GM12875 (cell line): ENCODE measurements at regions not wholly inside any gene's neighbourhood (a gene's known extent, or its start where the extent isn't known, plus 50 kb on each side); places are given as distances from the start of the nearest gene placed in this dataset.

ENCODE experiments used
- H3K4me3 ChIP-seq: one replicate; pipeline ENCODE4 v1.5.1; 2011; ENCODE audit warnings: low read depth, low read length, control low read depth
- CTCF ChIP-seq: IDR thresholded peaks from 2 replicates; pipeline ENCODE4 v1.5.1; 2011; ENCODE audit warnings: low read depth, mild to moderate bottlenecking, control low read depth, inconsistent platforms, low read length, moderate library complexity, borderline replicate concordance; ENCODE audit not compliant: insufficient read depth

GRCh38 chr4:179867300-179867878 lies 2375.8 kb upstream of the TENM3 start:
- TF ChIP-seq CTCF, result peak; percentile 87
- no peak overlapping the region for H3K4me3 ChIP-seq

- no peak overlapping the region for H3K4me3 ChIP-seq
- TF ChIP-seq CTCF, result no peak
Measured at GRCh38 chr4:179871726-179872125, 2371.5 kb upstream of the TENM3 start.

- H3K4me3 ChIP-seq, result no peak overlapping the region
- no peak for TF ChIP-seq CTCF
Measured at GRCh38 chr4:179872755-179873154, 2370.4 kb upstream of the TENM3 start.

GRCh38 chr4:179880756-179881155 lies 2362.4 kb upstream of the TENM3 start:
- no peak overlapping the region for H3K4me3 ChIP-seq
- TF ChIP-seq CTCF, result no peak

GRCh38 chr4:179894066-179894778 lies 2349.0 kb upstream of the TENM3 start:
- no peak for TF ChIP-seq CTCF
- no peak overlapping the region for H3K4me3 ChIP-seq

- TF ChIP-seq CTCF, result no peak
- H3K4me3 ChIP-seq, result no peak overlapping the region
Measured at GRCh38 chr4:179919587-179919986, 2323.6 kb upstream of the TENM3 start.

- H3K4me3 ChIP-seq, result no peak overlapping the region
- TF ChIP-seq CTCF, result no peak
Measured at GRCh38 chr4:179927473-179927872, 2315.7 kb upstream of the TENM3 start.
